Vagina (tissue), 2 donors: ENCODE measurements at regions not wholly inside any gene's neighbourhood (a gene's known extent, or its start where the extent isn't known, plus 50 kb on each side); places are given as distances from the start of the nearest gene placed in this dataset.
"Not testable (repeated sequence)": the region's sequence is repeated elsewhere in the genome, so short reads cannot be mapped to it uniquely, and the experiment has no call there.

Source experiments
- DNase-seq, 2 donors: peaks; one replicate each; pipeline ENCODE4 v3.0.0-alpha.2; 2017; ENCODE audit errors: extremely low spot score in 2 of 2
- H3K27ac ChIP-seq: fragments of 200-600 bp; sonication (generic); one replicate; pipeline ENCODE4 v1.5.1; 2019
- H3K27me3 ChIP-seq: fragments of 200-600 bp; sonication (generic); one replicate; pipeline ENCODE4 v1.5.1; 2019
- H3K36me3 ChIP-seq, 2 donors: fragments of 200-600 bp; sonication (generic); one replicate each; pipeline ENCODE4 v1.5.1; 2017 to 2019
- H3K4me1 ChIP-seq: fragments of 200-600 bp; sonication (generic); one replicate; pipeline ENCODE4 v1.5.1; 2019
- H3K4me3 ChIP-seq, 2 donors: fragments of 200-600 bp; sonication (generic); 1 replicate in 1 of 2; 2 replicates in 1 of 2; pipeline ENCODE4 v1.5.1; 2016 to 2019
- H3K9me3 ChIP-seq: fragments of 200-600 bp; sonication (generic); one replicate; pipeline ENCODE4 v1.5.1; 2019
- POLR2A ChIP-seq, 2 donors: fragments of 450-650 bp; IDR thresholded peaks; one replicate each; pipeline ENCODE4 v1.6.1; 2017; ENCODE audit warnings: antibody characterized with exemption in 2 of 2, mild to moderate bottlenecking in 2 of 2, moderate library complexity in 2 of 2
- POLR2AphosphoS5 ChIP-seq, 2 donors: sonication (generic); formaldehyde crosslinking; IDR thresholded peaks; one replicate each; pipeline ENCODE4 v1.9.0; 2017; ENCODE audit warnings: antibody characterized with exemption in 2 of 2, mild to moderate bottlenecking in 2 of 2, low read depth in 1 of 2; ENCODE audit not compliant: insufficient read depth in 1 of 2
- intact Hi-C: fragments of 100-400 bp; cut with DNase I; formaldehyde crosslinking; loops from one replicate; pipeline ENCODE4 v1.15.1; 2023
- TF ChIP-seq, protein P1 (sequence below), 3 experiments: fragments of 450-650 bp in 2 of 3; fragments of 200-600 bp in 1 of 3; sonication (generic) in 1 of 3; IDR thresholded peaks; one replicate each; pipeline ENCODE4 v1.5.1; 2017 to 2019; ENCODE audit warnings: antibody characterized with exemption in 3 of 3, mild to moderate bottlenecking in 2 of 3, moderate library complexity in 2 of 3

DNA sequence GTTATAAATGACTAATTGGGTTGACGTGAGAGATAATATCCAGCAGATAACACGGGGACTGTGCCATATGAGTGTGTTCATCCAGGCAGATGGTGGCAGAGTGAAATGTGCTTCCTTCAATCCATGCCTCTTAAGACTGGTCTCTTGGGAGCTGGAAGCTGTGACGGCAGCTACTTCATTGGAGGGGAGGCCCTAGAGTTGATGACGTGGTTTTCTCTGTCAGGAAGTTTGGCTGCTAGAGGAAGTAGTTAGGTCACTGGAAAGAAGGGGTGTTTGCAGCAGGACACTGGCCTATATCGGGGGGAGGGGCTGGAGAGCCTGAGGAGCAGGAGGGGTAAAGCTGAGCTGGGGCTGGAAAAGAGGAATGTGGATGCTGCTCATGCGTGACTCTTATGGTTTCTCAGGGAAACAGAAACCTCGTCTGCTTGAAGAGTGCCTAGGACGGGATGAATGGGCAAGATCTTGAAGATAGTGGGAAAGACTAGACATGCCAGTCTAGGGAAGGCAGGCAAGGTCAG, 3051.6 kb downstream of the RPIA start:
- H3K9me3 ChIP-seq, DNase-seq, H3K27me3 ChIP-seq, intact Hi-C loops, H3K27ac ChIP-seq, H3K4me1 ChIP-seq, H3K36me3 ChIP-seq, H3K4me3 ChIP-seq: not testable (repeated sequence)

DNA sequence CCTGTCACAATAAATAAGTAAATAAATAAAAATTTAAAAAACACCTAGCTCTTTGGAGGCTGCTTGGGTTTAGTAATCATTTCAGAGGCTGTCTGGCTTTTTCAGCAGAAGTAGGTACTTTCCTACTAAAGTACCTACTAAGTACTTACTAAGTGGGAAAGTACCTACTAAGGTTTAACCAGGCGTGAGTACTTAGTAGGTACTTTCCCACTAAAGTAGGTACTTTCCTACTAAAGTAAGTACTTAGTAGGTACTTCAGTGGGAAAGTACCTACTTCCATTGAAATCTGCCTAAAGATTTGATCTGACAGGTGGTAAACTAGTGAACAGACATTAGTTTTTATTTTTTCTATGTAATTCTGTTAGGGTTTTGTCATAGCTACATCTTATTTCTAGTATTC, 3052.4 kb downstream of the RPIA start:
- intact Hi-C loops, DNase-seq, H3K4me3 ChIP-seq, H3K27me3 ChIP-seq, H3K4me1 ChIP-seq, H3K36me3 ChIP-seq, H3K9me3 ChIP-seq, H3K27ac ChIP-seq: not testable (repeated sequence)

DNA sequence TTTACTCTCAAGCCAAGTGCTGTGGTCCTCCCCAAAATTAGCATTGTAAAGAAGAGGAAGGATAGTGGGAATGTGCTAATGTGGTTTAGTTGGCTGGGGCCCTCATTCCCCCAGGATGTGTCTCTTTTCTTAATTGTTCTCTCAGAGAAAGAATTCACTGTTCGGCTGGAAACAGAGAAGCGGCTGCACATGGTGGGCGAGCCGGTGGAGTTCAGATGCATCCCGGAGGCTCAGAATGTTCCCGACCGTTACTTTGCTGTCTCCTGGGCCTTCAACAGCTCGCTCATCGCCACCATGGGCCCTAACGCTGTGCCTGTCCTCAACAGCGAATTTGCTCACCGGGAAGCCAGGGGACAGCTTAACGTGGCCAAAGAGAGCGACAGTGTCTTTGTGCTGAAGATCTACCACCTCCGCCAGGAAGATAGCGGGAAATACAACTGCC, 3053.2 kb downstream of the RPIA start:
- H3K27me3 ChIP-seq, H3K9me3 ChIP-seq, H3K36me3 ChIP-seq, DNase-seq, H3K27ac ChIP-seq, H3K4me3 ChIP-seq, intact Hi-C loops, H3K4me1 ChIP-seq: not testable (repeated sequence)

DNA sequence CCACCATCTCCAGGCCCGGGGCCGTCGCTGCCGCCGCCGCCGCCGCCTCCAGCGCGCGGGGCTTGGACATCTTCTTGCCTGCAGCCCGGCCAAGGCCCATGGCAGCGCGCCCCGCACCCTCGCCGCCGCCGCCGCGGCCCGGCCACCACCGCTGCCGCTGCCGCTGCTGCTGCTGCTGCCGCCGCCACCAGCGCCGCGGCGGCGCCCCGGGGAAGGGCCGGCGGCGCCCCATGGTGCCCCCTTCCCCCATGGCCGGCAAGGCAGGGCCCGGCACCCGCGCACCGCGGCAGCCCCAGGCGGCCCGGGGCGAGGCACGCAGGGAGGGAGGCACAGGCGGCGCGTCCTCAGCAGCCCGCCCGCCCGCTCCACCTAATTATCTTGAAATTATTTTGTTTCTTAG, 3057.4 kb downstream of the RPIA start:
- Histone ChIP-seq H3K4me1 (no peaks in the 10 kb centered on the region), H3K36me3 (no peaks in the 10 kb centered on the region), H3K27ac (no peak overlapping the region), H3K27me3 (no peaks in the 10 kb centered on the region), H3K9me3 (no peaks in the 10 kb centered on the region), H3K4me3 (no peak overlapping the region)
- DNase-seq = no peak
- TF ChIP-seq POLR2AphosphoS5 (IDR thresholded peaks at IDR 0.05; ENCODE audit: insufficient read depth in 1 of 2, low read depth in 1 of 2) = no peak
- TF ChIP-seq, protein P1, sequence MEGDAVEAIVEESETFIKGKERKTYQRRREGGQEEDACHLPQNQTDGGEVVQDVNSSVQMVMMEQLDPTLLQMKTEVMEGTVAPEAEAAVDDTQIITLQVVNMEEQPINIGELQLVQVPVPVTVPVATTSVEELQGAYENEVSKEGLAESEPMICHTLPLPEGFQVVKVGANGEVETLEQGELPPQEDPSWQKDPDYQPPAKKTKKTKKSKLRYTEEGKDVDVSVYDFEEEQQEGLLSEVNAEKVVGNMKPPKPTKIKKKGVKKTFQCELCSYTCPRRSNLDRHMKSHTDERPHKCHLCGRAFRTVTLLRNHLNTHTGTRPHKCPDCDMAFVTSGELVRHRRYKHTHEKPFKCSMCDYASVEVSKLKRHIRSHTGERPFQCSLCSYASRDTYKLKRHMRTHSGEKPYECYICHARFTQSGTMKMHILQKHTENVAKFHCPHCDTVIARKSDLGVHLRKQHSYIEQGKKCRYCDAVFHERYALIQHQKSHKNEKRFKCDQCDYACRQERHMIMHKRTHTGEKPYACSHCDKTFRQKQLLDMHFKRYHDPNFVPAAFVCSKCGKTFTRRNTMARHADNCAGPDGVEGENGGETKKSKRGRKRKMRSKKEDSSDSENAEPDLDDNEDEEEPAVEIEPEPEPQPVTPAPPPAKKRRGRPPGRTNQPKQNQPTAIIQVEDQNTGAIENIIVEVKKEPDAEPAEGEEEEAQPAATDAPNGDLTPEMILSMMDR (IDR thresholded peaks at IDR 0.05) = no peak
- no peak for TF ChIP-seq POLR2A (IDR thresholded peaks at IDR 0.05)
- intact Hi-C loops = no loop called here

DNA sequence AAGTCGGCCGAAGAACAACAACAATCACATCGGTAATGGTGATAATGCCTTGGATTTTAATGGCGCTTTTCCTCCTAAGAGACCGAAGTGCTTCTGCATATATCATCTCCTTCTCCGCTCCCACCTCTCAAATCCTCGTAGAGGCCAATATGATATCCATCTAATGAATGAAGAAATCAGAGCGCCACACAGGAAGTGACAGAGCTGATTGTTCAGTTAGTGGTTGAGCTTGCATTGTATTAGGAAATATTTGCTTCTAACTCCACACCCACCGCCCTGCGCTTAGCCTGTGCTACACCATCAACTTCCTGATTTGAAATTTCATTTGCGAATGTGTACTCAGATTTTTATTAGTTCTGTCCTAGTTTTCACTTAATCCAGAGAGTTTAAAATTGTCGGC, 3058.2 kb downstream of the RPIA start:
- H3K27ac ChIP-seq, H3K4me1 ChIP-seq, H3K9me3 ChIP-seq, H3K4me3 ChIP-seq, DNase-seq, H3K36me3 ChIP-seq, intact Hi-C loops, H3K27me3 ChIP-seq: not testable (repeated sequence)

DNA sequence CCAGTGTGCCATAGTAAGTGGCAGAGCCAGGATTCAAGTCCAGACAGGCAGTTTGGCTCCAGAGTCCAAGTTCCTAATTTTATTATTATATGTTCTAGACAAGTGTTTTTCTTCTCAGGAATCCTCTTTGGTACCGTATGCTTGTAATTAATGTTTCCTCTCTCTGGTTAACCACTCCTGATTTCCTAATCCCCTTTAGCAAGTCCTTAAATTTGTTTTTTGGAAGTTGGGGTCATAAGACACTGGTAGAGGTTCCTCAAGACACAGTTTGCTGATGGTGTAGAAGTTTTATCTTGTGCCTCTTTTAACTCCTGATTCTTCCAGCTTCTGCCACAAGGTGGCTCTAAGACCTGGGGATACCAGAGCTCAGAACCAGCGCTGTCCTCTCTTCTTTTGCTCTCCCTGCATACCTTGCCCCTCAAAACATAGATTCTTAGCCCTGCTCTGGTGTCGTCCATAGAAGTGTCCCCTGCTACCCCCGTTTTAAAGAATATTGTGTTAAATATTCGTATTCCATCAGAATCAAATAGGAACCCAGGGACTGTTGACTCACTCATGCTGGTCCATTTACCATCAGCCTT, 3068.0 kb downstream of the RPIA start:
- H3K27me3 ChIP-seq, H3K36me3 ChIP-seq, intact Hi-C loops, H3K4me1 ChIP-seq, H3K4me3 ChIP-seq, H3K9me3 ChIP-seq, H3K27ac ChIP-seq, DNase-seq: not testable (repeated sequence)

DNA sequence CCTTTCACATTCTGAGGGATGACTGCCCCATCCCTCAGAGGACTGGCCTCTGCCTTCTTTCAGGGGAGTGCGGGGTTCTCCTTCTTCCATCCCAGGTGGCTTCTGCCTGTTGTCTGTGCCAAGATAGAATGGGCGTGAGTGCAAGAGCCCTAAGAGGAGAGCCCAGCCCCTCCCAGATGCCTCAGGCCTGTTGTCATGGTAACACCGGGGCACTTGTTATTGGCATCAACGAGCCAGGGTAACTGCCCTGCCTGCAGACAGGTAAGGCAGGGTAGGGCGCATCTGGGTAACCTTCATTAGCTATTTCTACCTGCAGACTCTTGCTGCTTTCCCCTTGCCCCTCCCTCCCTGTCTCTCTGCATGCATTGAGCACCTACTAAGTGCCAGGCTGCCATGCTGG, 3069.2 kb downstream of the RPIA start:
- intact Hi-C loops, H3K4me3 ChIP-seq, H3K9me3 ChIP-seq, H3K36me3 ChIP-seq, H3K27ac ChIP-seq, DNase-seq, H3K4me1 ChIP-seq, H3K27me3 ChIP-seq: not testable (repeated sequence)

DNA sequence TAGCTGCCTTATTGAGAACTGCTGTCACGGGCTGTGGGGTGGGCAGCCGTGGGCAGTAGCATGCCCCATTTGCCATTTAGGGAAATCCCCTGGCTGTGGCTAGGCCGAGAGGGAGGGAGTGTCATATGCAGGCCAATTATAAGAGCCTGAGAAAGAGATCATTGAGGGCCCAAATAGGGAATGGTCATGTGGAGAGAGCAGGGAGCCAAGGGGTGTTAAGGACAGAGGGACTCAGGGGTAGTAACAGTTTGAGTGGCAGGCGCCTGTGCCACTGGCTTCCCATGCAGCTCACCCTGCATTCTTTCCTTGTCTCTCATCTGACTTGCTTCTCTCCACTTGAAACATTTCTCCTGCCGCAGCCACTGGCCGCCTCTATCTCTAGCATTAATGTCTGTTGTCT, 3070.8 kb downstream of the RPIA start:
- DNase-seq, H3K9me3 ChIP-seq, H3K27ac ChIP-seq, H3K4me1 ChIP-seq, intact Hi-C loops, H3K27me3 ChIP-seq, H3K36me3 ChIP-seq, H3K4me3 ChIP-seq: not testable (repeated sequence)

DNA sequence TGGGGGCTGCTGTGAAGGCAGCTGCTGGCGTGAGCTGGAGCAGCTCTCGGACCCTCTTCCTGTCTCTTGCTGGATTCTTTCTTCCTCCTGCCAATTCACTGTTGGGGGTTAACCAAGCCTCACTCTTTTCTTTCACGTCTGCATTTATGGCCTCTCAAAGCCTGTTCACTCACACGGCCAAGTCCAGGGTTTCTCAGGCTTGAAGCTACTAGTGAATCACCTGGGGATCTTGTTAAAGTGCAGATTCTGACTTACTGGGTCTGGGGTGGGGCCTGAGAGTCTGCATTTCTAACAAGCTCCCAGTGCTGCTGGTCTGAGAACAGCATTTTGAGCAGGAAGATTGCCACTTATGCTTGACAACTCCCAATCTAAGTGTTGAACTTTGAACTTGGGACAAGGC, 3072.2 kb downstream of the RPIA start:
- intact Hi-C loops, H3K9me3 ChIP-seq, H3K4me3 ChIP-seq, H3K27me3 ChIP-seq, DNase-seq, H3K4me1 ChIP-seq, H3K27ac ChIP-seq, H3K36me3 ChIP-seq: not testable (repeated sequence)

DNA sequence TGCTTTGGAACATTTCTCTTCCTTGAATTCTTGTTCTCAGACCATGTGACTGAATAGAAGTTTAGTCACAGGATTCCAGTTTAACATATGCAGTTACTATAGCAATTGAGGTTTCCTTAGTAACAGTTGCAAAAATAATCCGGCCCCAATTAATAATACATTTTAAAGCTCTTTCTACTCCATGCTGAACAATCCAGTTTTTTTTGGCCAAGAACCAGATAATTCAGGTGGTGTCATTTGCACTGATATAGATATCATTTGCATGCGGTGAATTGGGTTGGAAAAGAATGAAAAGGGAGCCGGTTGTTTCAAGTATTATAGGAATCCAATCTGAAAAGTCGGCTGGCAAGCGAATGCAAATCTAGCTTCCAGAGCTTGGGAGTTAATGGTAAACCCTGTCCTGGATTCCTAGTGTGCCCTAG, 3073.1 kb downstream of the RPIA start:
- DNase-seq, H3K27ac ChIP-seq, H3K9me3 ChIP-seq, H3K27me3 ChIP-seq, H3K36me3 ChIP-seq, H3K4me1 ChIP-seq, H3K4me3 ChIP-seq, intact Hi-C loops: not testable (repeated sequence)

DNA sequence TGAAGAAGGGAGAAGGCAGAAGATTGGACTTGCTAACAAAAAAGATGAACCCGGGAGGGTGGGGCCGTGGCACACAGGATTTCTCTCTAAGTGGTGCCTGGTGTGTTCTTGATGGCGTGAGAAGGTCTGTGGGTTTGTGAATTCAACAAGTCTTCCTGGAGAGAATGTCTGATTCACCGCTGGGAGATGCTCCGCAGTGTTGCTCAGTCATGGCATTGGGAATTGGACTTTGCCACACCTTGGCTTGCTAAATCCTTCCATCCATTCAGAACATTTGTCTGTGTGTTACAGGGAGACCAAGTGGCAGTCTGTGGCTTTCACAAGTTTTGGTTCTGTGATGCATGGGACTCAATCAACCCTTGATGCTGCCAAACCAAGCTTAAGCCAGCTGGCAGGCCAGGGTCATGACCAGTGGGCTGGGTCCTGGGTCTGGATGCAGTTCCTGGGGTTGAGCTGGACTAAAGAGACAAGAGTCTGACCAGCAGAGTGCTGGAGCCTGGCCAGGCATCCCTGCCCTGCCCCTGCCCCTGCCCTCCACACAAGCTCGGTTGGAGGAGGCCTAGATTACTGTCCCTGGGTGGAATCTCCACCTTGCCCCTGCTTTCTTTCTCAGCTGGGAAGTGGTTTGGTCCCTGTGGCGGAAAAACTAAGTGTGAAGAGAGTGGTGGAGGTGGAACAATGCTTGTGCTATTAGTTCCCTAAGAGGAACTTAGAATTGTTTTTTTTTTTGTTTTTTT, 3073.7 kb downstream of the RPIA start:
- H3K4me1 ChIP-seq, H3K9me3 ChIP-seq, DNase-seq, H3K27me3 ChIP-seq, H3K36me3 ChIP-seq, intact Hi-C loops, H3K4me3 ChIP-seq, H3K27ac ChIP-seq: not testable (repeated sequence)

DNA sequence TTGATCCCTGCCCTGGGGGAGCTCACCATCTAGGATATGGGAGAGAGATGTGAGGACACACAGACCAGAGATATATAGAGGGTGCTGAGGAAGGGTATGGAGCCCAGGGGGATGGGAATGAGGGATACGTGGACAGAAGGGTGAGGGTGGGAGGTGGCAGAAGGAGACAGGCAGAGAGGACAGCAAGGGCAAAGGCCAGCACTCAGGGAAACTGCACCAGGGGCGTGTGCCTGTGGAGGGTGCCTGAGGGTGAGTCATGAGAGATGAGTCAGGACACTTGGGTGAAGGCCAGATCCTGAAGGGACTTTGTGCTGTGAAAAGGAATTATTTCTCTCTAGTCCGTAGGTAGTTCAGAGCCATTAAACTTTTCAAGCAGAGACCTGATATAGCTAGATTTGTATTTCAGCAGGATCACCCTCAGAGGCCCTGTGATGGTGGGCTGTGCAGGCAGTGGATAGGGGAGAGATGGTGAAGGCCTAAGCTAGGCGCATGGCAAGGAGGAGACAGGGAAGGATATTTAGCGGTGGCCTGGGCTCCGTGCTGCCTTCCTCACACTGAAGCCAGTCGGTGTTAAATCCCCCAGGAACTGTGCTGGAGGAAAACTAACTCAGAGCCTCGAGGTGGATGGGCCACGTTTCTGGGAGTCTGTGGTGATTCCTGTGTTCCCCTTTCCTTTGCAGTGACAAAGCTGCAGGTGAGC, 3075.0 kb downstream of the RPIA start:
- H3K4me1 ChIP-seq, DNase-seq, intact Hi-C loops, H3K4me3 ChIP-seq, H3K9me3 ChIP-seq, H3K36me3 ChIP-seq, H3K27me3 ChIP-seq, H3K27ac ChIP-seq: not testable (repeated sequence)
